Daoy (cell line): ENCODE measurements at regions not wholly inside any gene's neighbourhood (a gene's known extent, or its start where the extent isn't known, plus 50 kb on each side); places are given as distances from the start of the nearest gene placed in this dataset.

ENCODE experiments used
- DNase-seq: peaks from one replicate; pipeline ENCODE4 v3.0.0-alpha.2; 2015; ENCODE audit warnings: low read depth

- DNase-seq: peak; percentile 23
Measured at GRCh38 chr14:99077076-99077843, 194.7 kb downstream of the BCL11B start.

GRCh38 chr14:99077844-99078236 is 194.2 kb downstream of the BCL11B start:
- DNase-seq: no peak

- DNase-seq: no peak
Measured at GRCh38 chr14:99078426-99078825, 193.6 kb downstream of the BCL11B start.

- no peak for DNase-seq
Measured at GRCh38 chr14:99079061-99079727, 192.8 kb downstream of the BCL11B start.

- no peak for DNase-seq
Measured at GRCh38 chr14:99080306-99080705, 191.7 kb downstream of the BCL11B start.

GRCh38 chr14:99081156-99081765 is 190.7 kb downstream of the BCL11B start:
- DNase-seq: no peak

- DNase-seq: no peak
Measured at GRCh38 chr14:99081880-99082279, 190.1 kb downstream of the BCL11B start.

GRCh38 chr14:99093532-99094517 is 178.2 kb downstream of the BCL11B start:
- peak; percentile 34 for DNase-seq

GRCh38 chr14:99094901-99095300 is 177.1 kb downstream of the BCL11B start:
- DNase-seq: peak; percentile 34

- DNase-seq: no peak
Measured at GRCh38 chr14:99095369-99095768, 176.6 kb downstream of the BCL11B start.

- DNase-seq: no peak
Measured at GRCh38 chr14:99098199-99098598, 173.8 kb downstream of the BCL11B start.

GRCh38 chr14:99099051-99099787 is 172.8 kb downstream of the BCL11B start:
- no peak for DNase-seq

GRCh38 chr14:99100497-99101270 is 171.3 kb downstream of the BCL11B start:
- DNase-seq: no peak

GRCh38 chr14:99101855-99102461 is 170.0 kb downstream of the BCL11B start:
- DNase-seq: no peak

- no peak for DNase-seq
Measured at GRCh38 chr14:99116741-99117295, 155.2 kb downstream of the BCL11B start.

GRCh38 chr14:99117671-99118045 is 154.3 kb downstream of the BCL11B start:
- DNase-seq: no peak

- DNase-seq: no peak
Measured at GRCh38 chr14:99118046-99118721, 153.8 kb downstream of the BCL11B start.

- no peak for DNase-seq
Measured at GRCh38 chr14:99118946-99119345, 153.1 kb downstream of the BCL11B start.
